ENCODE measurements at regions not wholly inside any gene's neighbourhood (a gene's known extent, or its start where the extent isn't known, plus 50 kb on each side); places are given as distances from the start of the nearest gene placed in this dataset.

DNA sequence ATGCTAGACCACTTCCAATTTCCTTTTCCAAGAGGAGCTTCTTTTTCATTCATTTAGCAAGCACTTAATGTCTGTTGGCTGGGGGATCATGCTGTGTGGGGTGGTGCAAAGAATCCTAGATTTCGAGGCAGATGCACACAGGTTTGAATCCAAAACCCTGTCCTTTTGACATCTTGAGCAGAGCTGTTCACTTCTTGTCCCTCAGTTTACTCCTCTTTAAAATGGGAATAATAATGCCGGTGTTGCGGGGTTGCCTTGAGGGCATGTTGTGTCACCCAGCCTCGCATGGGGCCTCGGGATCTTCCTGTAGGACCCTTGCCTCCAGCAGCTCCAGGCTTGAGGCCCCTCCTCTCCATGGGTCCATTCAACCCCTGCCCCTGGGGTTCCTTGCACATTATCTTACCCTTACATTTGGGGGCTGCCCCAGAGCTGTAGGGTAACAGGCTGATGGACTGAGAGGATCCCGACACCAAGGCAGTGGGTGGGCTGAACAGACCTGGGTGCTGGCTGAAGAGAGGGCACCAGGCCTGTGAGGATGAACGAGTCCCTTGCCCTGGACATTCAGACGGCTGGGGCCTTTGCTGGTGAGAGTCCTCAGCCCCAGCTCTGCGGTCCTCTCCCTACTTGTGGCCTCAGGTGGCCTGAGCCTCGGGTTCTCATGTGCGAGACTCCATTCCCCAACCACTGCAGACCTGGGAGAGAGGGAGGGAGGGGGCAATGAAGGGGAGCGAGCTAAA, 145.8 kb downstream of the BARX1 start:
- TF ChIP-seq TCF4 (CRISPR knock-in tag; IDR thresholded peaks at IDR 0.05; ENCODE audit: borderline replicate concordance) (no peak), ISL1 (CRISPR knock-in tag; IDR thresholded peaks at IDR 0.05) (no peak), OSR1 (CRISPR knock-in tag; IDR thresholded peaks at IDR 0.05) (no peak), ZFP3 (CRISPR knock-in tag; IDR thresholded peaks at IDR 0.05) (no peak), TOX (CRISPR knock-in tag; IDR thresholded peaks at IDR 0.05; ENCODE audit: borderline replicate concordance) (no peak), RARB (CRISPR knock-in tag; IDR thresholded peaks at IDR 0.05) (no peak), ZNF70 (CRISPR knock-in tag; IDR thresholded peaks at IDR 0.05) (no peak), ZNF8 (CRISPR knock-in tag; IDR thresholded peaks at IDR 0.05) (no peak), GLIS3 (CRISPR knock-in tag; IDR thresholded peaks at IDR 0.05) (no peak), ZFP30 (CRISPR knock-in tag; IDR thresholded peaks at IDR 0.05) (no peak), ZNF565 (CRISPR knock-in tag; conservative IDR thresholded peaks at IDR 0.05; ENCODE audit: low read depth) (no peak), POU6F1 (CRISPR knock-in tag; IDR thresholded peaks at IDR 0.05; ENCODE audit: borderline replicate concordance, low read depth) (no peak)
- TF ChIP-seq, protein P1, sequence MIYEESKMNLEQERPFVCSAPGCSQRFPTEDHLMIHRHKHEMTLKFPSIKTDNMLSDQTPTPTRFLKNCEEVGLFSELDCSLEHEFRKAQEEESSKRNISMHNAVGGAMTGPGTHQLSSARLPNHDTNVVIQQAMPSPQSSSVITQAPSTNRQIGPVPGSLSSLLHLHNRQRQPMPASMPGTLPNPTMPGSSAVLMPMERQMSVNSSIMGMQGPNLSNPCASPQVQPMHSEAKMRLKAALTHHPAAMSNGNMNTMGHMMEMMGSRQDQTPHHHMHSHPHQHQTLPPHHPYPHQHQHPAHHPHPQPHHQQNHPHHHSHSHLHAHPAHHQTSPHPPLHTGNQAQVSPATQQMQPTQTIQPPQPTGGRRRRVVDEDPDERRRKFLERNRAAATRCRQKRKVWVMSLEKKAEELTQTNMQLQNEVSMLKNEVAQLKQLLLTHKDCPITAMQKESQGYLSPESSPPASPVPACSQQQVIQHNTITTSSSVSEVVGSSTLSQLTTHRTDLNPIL (CRISPR knock-in tag; IDR thresholded peaks at IDR 0.05; ENCODE audit: low read depth): no peak
- no peak for ATAC-seq

- no peak for ATAC-seq
- TF ChIP-seq GLIS3 (CRISPR knock-in tag; IDR thresholded peaks at IDR 0.05): no peak
- no peak for TF ChIP-seq ZC3H10 (CRISPR knock-in tag; IDR thresholded peaks at IDR 0.05)
- TF ChIP-seq, protein P2, sequence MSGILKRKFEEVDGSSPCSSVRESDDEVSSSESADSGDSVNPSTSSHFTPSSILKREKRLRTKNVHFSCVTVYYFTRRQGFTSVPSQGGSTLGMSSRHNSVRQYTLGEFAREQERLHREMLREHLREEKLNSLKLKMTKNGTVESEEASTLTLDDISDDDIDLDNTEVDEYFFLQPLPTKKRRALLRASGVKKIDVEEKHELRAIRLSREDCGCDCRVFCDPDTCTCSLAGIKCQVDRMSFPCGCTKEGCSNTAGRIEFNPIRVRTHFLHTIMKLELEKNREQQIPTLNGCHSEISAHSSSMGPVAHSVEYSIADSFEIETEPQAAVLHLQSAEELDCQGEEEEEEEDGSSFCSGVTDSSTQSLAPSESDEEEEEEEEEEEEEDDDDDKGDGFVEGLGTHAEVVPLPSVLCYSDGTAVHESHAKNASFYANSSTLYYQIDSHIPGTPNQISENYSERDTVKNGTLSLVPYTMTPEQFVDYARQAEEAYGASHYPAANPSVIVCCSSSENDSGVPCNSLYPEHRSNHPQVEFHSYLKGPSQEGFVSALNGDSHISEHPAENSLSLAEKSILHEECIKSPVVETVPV (CRISPR knock-in tag; IDR thresholded peaks at IDR 0.05): no peak
- TF ChIP-seq PPARA (CRISPR knock-in tag; IDR thresholded peaks at IDR 0.05; ENCODE audit: borderline replicate concordance): no peak
- TF ChIP-seq ISL1 (CRISPR knock-in tag; IDR thresholded peaks at IDR 0.05): no peak
- no peak for TF ChIP-seq CSDC2 (CRISPR knock-in tag; IDR thresholded peaks at IDR 0.05)
- TF ChIP-seq SNAI2 (CRISPR knock-in tag; IDR thresholded peaks at IDR 0.05): no peak
- TF ChIP-seq PATZ1 (CRISPR knock-in tag; IDR thresholded peaks at IDR 0.05; ENCODE audit: borderline replicate concordance): no peak
- no peak for TF ChIP-seq ZFP3 (CRISPR knock-in tag; IDR thresholded peaks at IDR 0.05)
- TF ChIP-seq TSHZ2 (CRISPR knock-in tag; IDR thresholded peaks at IDR 0.05): no peak
Observed at GRCh38 chr9:93808115-93809029, 146.8 kb downstream of the BARX1 start.
